Ovary (tissue), 3 donors: ENCODE measurements at regions not wholly inside any gene's neighbourhood (a gene's known extent, or its start where the extent isn't known, plus 50 kb on each side); places are given as distances from the start of the nearest gene placed in this dataset.

Experiments used
- CTCF ChIP-seq, 3 donors: fragments of 450-650 bp in 2 of 3; fragments of 200-600 bp in 1 of 3; IDR thresholded peaks; one replicate each; pipeline versions ENCODE4 v1.5.1 to v1.8.0; 2016 to 2022; ENCODE audit warnings: antibody characterized with exemption in 3 of 3, mild to moderate bottlenecking in 1 of 3
- EP300 ChIP-seq: sonication (generic); formaldehyde crosslinking; IDR thresholded peaks from one replicate; pipeline ENCODE4 v1.6.1; 2017; ENCODE audit warnings: antibody characterized with exemption
- donor health status: DM: no; HTN: no; CAD: no.

- TF ChIP-seq CTCF (IDR thresholded peaks at IDR 0.05), result no peak
- TF ChIP-seq EP300, result no peak
Measured at GRCh38 chr10:124318076-124318475, 100.6 kb downstream of the OAT start.
